ENCODE measurements at regions not wholly inside any gene's neighbourhood (a gene's known extent, or its start where the extent isn't known, plus 50 kb on each side); places are given as distances from the start of the nearest gene placed in this dataset.
"Not testable (repeated sequence)": the region's sequence is repeated elsewhere in the genome, so short reads cannot be mapped to it uniquely, and the experiment has no call there.

DNA sequence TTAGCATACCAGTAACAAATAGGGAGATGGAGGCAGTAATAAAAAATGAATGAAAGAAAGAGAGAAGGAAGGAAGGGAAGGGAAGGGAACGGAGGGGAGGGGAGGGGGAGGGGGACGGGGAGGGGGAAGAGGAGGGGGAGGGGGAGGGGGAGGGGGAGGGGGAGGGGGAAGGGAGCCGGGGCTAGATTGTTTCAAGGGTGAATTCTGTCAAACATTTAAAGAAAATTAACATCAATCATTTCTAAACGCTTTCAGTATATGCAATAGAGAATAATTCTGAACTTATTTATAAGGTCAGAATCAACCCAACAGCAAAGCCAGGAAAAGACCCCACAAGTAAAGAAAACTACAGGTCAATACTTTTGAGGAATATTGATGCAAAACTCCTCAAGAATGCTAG, 858.8 kb upstream of the GYPC start:
- Mint-ChIP-seq H3K27me3 (ENCODE audit: low read depth) (no peaks in the 10 kb centered on the region; the same call in 1 of the 2 replicates), H3K9me3 (peaks cover 86% of the 10 kb centered on the region), H3K4me1 (no peaks in the 10 kb centered on the region), H3K27ac (no peak overlapping the region), H3K4me3 (no peak overlapping the region), H3K36me3 (peaks cover 57% of the 10 kb centered on the region)
- ATAC-seq = no peak
- ChIA-PET POLR2A (no interaction called here), CTCF (no interaction called here)
- no peak for DNase-seq (ENCODE audit: low spot score)
- TF ChIP-seq ZNF138 (CRISPR knock-in tag; conservative IDR thresholded peaks at IDR 0.05) = no peak
- TF ChIP-seq, protein P1, sequence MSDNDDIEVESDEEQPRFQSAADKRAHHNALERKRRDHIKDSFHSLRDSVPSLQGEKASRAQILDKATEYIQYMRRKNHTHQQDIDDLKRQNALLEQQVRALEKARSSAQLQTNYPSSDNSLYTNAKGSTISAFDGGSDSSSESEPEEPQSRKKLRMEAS (CRISPR knock-in tag; IDR thresholded peaks at IDR 0.05) = no peak
- TF ChIP-seq CREB1 (CRISPR knock-in tag; IDR thresholded peaks at IDR 0.05) = no peak
- TF ChIP-seq RELA (CRISPR knock-in tag; IDR thresholded peaks at IDR 0.05; ENCODE audit: borderline replicate concordance) = no peak
- TF ChIP-seq GABPB1 (CRISPR knock-in tag; IDR thresholded peaks at IDR 0.05) = no peak
- TF ChIP-seq ZNF416 (CRISPR knock-in tag; IDR thresholded peaks at IDR 0.05) = no peak
- TF ChIP-seq SOX15 (CRISPR knock-in tag; IDR thresholded peaks at IDR 0.05) = no peak
- no peak for TF ChIP-seq CBFB (CRISPR knock-in tag; IDR thresholded peaks at IDR 0.05; ENCODE audit: low read depth)
- TF ChIP-seq, protein P2, sequence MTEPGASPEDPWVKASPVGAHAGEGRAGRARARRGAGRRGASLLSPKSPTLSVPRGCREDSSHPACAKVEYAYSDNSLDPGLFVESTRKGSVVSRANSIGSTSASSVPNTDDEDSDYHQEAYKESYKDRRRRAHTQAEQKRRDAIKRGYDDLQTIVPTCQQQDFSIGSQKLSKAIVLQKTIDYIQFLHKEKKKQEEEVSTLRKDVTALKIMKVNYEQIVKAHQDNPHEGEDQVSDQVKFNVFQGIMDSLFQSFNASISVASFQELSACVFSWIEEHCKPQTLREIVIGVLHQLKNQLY (CRISPR knock-in tag; IDR thresholded peaks at IDR 0.05) = no peak

DNA sequence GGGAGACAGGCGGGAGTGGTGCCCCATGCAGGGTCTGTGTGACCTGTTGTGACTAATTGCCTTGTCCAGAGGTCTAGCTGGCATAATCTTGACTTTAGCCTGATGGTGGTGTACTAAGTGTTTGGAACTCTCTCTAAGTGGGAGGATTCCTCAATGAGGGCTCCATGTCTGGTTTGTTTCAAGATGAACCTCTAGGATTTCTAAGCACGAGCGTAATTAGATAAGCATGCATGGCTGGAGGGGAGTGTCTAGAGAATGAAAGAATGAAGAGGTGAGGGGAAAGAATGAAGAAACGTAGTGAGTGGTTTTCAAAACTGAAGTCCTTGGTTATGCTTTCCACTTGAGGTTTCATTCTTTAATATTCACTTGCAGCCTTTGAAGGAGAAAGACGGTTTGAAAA, 833.2 kb upstream of the GYPC start:
- TF ChIP-seq ZNF317 (CRISPR knock-in tag; IDR thresholded peaks at IDR 0.05; ENCODE audit: borderline replicate concordance, low read depth) (no peak), TCF7 (CRISPR knock-in tag; IDR thresholded peaks at IDR 0.05; ENCODE audit: low read depth) (no peak), SMAD4 (CRISPR knock-in tag; IDR thresholded peaks at IDR 0.05) (no peak), NFE2L1 (CRISPR knock-in tag; IDR thresholded peaks at IDR 0.05) (no peak)
- TF ChIP-seq, protein P3, sequence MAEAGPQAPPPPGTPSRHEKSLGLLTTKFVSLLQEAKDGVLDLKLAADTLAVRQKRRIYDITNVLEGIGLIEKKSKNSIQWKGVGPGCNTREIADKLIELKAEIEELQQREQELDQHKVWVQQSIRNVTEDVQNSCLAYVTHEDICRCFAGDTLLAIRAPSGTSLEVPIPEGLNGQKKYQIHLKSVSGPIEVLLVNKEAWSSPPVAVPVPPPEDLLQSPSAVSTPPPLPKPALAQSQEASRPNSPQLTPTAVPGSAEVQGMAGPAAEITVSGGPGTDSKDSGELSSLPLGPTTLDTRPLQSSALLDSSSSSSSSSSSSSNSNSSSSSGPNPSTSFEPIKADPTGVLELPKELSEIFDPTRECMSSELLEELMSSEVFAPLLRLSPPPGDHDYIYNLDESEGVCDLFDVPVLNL (CRISPR knock-in tag; IDR thresholded peaks at IDR 0.05; ENCODE audit: borderline replicate concordance, low read depth) = no peak
- TF ChIP-seq, protein P4, sequence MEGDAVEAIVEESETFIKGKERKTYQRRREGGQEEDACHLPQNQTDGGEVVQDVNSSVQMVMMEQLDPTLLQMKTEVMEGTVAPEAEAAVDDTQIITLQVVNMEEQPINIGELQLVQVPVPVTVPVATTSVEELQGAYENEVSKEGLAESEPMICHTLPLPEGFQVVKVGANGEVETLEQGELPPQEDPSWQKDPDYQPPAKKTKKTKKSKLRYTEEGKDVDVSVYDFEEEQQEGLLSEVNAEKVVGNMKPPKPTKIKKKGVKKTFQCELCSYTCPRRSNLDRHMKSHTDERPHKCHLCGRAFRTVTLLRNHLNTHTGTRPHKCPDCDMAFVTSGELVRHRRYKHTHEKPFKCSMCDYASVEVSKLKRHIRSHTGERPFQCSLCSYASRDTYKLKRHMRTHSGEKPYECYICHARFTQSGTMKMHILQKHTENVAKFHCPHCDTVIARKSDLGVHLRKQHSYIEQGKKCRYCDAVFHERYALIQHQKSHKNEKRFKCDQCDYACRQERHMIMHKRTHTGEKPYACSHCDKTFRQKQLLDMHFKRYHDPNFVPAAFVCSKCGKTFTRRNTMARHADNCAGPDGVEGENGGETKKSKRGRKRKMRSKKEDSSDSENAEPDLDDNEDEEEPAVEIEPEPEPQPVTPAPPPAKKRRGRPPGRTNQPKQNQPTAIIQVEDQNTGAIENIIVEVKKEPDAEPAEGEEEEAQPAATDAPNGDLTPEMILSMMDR (IDR thresholded peaks at IDR 0.05) = no peak
- Mint-ChIP-seq H3K4me1 (no peaks in the 10 kb centered on the region), H3K9me3 (peaks cover 68% of the 10 kb centered on the region), H3K27me3 (ENCODE audit: low read depth) (peaks cover 5% of the 10 kb centered on the region), H3K27ac (no peak overlapping the region), H3K4me3 (no peak overlapping the region), H3K36me3 (peaks cover 66% of the 10 kb centered on the region)
- no peak for DNase-seq (ENCODE audit: low spot score)
- CTCF ChIA-PET = no interaction called here
- ATAC-seq = no peak
- POLR2A ChIA-PET = no interaction called here

DNA sequence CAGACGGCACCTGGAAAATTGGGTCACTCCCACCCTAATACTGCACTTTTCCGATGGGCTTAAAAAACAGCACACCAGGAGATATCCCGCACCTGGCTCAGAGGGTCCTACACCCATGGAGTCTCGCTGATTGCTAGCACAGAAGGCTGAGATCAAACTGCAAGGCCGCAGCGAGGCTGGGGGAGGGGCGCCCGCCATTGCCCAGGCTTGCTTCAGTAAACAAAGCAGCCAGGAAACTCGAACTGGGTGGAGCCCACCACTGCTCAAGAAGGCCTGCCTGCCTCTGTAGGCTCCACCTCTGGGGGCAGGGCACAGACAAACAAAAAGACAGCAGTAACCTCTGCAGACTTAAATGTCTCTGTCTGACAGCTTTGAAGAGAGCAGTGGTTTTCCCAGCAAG, 830.2 kb upstream of the GYPC start:
- DNase-seq (ENCODE audit: low spot score); CTCF ChIA-PET; H3K27me3 Mint-ChIP-seq (ENCODE audit: low read depth); H3K27ac Mint-ChIP-seq; H3K4me1 Mint-ChIP-seq; ATAC-seq; POLR2A ChIA-PET; H3K4me3 Mint-ChIP-seq: not testable (repeated sequence)
- Mint-ChIP-seq H3K36me3 (peaks cover 70% of the 10 kb centered on the region), H3K9me3 (peaks cover 69% of the 10 kb centered on the region)

DNA sequence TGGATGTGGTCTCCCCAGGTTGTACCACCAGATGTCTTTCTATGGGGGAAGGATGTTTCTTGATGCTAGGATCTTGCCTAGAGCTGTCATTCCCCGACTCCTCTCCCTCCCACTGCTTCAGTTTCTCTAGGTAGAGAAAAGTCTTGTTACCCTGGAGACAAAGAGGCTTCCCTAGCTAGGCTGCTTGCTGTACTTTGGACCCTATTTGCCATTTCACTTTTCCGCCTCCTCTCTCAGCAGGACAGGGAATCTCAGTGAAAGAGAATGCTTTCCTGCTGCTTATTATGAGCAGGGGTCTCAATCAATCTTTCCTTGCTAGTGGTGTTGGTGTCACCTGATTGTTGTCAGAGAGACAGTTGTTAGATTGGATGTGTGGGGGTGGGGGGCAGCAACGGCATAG, 818.8 kb upstream of the GYPC start:
- CTCF ChIA-PET = no interaction called here
- POLR2A ChIA-PET = no interaction called here
- Mint-ChIP-seq H3K4me3 (no peak overlapping the region), H3K9me3 (peaks cover 80% of the 10 kb centered on the region), H3K27ac (no peak overlapping the region), H3K4me1 (no peaks in the 10 kb centered on the region), H3K27me3 (ENCODE audit: low read depth) (no peaks in the 10 kb centered on the region), H3K36me3 (peaks cover 47% of the 10 kb centered on the region)
- no peak for DNase-seq (ENCODE audit: low spot score)
- ATAC-seq = peak; percentile 59
- TF ChIP-seq HMGA2 (CRISPR knock-in tag; IDR thresholded peaks at IDR 0.05) = no peak
- TF ChIP-seq NR3C1 (CRISPR knock-in tag; conservative IDR thresholded peaks at IDR 0.05; ENCODE audit: low read depth) = no peak
- TF ChIP-seq, protein P5, sequence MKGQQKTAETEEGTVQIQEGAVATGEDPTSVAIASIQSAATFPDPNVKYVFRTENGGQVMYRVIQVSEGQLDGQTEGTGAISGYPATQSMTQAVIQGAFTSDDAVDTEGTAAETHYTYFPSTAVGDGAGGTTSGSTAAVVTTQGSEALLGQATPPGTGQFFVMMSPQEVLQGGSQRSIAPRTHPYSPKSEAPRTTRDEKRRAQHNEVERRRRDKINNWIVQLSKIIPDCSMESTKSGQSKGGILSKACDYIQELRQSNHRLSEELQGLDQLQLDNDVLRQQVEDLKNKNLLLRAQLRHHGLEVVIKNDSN (CRISPR knock-in tag; IDR thresholded peaks at IDR 0.05) = no peak
- TF ChIP-seq, protein P6, sequence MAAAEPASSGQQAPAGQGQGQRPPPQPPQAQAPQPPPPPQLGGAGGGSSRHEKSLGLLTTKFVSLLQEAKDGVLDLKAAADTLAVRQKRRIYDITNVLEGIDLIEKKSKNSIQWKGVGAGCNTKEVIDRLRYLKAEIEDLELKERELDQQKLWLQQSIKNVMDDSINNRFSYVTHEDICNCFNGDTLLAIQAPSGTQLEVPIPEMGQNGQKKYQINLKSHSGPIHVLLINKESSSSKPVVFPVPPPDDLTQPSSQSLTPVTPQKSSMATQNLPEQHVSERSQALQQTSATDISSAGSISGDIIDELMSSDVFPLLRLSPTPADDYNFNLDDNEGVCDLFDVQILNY (CRISPR knock-in tag; IDR thresholded peaks at IDR 0.05) = no peak
- TF ChIP-seq, protein P7, sequence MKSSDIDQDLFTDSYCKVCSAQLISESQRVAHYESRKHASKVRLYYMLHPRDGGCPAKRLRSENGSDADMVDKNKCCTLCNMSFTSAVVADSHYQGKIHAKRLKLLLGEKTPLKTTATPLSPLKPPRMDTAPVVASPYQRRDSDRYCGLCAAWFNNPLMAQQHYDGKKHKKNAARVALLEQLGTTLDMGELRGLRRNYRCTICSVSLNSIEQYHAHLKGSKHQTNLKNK (CRISPR knock-in tag; IDR thresholded peaks at IDR 0.05) = no peak
- TF ChIP-seq TCF7 (CRISPR knock-in tag; IDR thresholded peaks at IDR 0.05; ENCODE audit: low read depth) = no peak
- TF ChIP-seq, protein P3 (CRISPR knock-in tag; IDR thresholded peaks at IDR 0.05; ENCODE audit: borderline replicate concordance, low read depth) = no peak
- no peak for TF ChIP-seq CREB1 (CRISPR knock-in tag; IDR thresholded peaks at IDR 0.05)
- no peak for TF ChIP-seq SOX15 (CRISPR knock-in tag; IDR thresholded peaks at IDR 0.05)
- TF ChIP-seq, protein P8, sequence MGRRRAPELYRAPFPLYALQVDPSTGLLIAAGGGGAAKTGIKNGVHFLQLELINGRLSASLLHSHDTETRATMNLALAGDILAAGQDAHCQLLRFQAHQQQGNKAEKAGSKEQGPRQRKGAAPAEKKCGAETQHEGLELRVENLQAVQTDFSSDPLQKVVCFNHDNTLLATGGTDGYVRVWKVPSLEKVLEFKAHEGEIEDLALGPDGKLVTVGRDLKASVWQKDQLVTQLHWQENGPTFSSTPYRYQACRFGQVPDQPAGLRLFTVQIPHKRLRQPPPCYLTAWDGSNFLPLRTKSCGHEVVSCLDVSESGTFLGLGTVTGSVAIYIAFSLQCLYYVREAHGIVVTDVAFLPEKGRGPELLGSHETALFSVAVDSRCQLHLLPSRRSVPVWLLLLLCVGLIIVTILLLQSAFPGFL (CRISPR knock-in tag; IDR thresholded peaks at IDR 0.05; ENCODE audit: borderline replicate concordance) = no peak
- no peak for TF ChIP-seq MXD4 (CRISPR knock-in tag; IDR thresholded peaks at IDR 0.05; ENCODE audit: borderline replicate concordance)

Data from WTC11 (cell line).